NB4 (cell line): ENCODE measurements at regions not wholly inside any gene's neighbourhood (a gene's known extent, or its start where the extent isn't known, plus 50 kb on each side); places are given as distances from the start of the nearest gene placed in this dataset.

Experiments
- MAX ChIP-seq: IDR thresholded peaks from 2 replicates; pipeline ENCODE4 v1.6.1; 2011; ENCODE audit warnings: low read depth, low read length
- POLR2A ChIP-seq: IDR thresholded peaks from 2 replicates; pipeline ENCODE4 v1.6.1; 2011; ENCODE audit warnings: mild to moderate bottlenecking; ENCODE audit not compliant: insufficient read length; ENCODE audit errors: extremely low read depth
- TF ChIP-seq, protein P1 (sequence below): IDR thresholded peaks from one replicate; pipeline ENCODE4 v1.5.1; 2012; ENCODE audit warnings: low read depth, low read length

GRCh38 chr4:71211748-71212147 lies 127.1 kb upstream of the SLC4A4 start:
- no peak for TF ChIP-seq POLR2A
- TF ChIP-seq, protein P1, sequence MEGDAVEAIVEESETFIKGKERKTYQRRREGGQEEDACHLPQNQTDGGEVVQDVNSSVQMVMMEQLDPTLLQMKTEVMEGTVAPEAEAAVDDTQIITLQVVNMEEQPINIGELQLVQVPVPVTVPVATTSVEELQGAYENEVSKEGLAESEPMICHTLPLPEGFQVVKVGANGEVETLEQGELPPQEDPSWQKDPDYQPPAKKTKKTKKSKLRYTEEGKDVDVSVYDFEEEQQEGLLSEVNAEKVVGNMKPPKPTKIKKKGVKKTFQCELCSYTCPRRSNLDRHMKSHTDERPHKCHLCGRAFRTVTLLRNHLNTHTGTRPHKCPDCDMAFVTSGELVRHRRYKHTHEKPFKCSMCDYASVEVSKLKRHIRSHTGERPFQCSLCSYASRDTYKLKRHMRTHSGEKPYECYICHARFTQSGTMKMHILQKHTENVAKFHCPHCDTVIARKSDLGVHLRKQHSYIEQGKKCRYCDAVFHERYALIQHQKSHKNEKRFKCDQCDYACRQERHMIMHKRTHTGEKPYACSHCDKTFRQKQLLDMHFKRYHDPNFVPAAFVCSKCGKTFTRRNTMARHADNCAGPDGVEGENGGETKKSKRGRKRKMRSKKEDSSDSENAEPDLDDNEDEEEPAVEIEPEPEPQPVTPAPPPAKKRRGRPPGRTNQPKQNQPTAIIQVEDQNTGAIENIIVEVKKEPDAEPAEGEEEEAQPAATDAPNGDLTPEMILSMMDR: no peak
- no peak for TF ChIP-seq MAX
